Karpas-422 (cell line): ENCODE measurements at regions not wholly inside any gene's neighbourhood (a gene's known extent, or its start where the extent isn't known, plus 50 kb on each side); places are given as distances from the start of the nearest gene placed in this dataset.

Source experiments
- DNase-seq: peaks from one replicate; pipeline ENCODE4 v3.0.0-alpha.2; 2015
- H2AFZ ChIP-seq: fragments of 200-600 bp; sonication (generic); 2 replicates; pipeline ENCODE4 v1.6.1; 2014; ENCODE audit warnings: antibody characterized with exemption, low read length, mixed read lengths
- H3K27ac ChIP-seq: fragments of 200-600 bp; sonication (generic); 2 replicates; pipeline ENCODE4 v1.5.1; 2014; ENCODE audit warnings: mild to moderate bottlenecking, low read length, moderate library complexity
- H3K27me3 ChIP-seq: fragments of 200-600 bp; sonication (generic); 2 replicates; pipeline ENCODE4 v1.6.1; 2014; ENCODE audit warnings: low read length, mixed read lengths
- H3K36me3 ChIP-seq: fragments of 200-600 bp; sonication (generic); 2 replicates; pipeline ENCODE4 v1.6.1; 2014; ENCODE audit warnings: low read length, mixed read lengths; ENCODE audit not compliant: insufficient read depth
- H3K4me1 ChIP-seq: fragments of 200-600 bp; sonication (generic); 2 replicates; pipeline ENCODE4 v1.6.1; 2014; ENCODE audit warnings: mild to moderate bottlenecking, low read length, mixed read lengths
- H3K4me2 ChIP-seq: fragments of 200-600 bp; sonication (generic); 2 replicates; pipeline ENCODE4 v1.6.1; 2014; ENCODE audit warnings: low read length, low read depth, mild to moderate bottlenecking; ENCODE audit not compliant: poor library complexity, severe bottlenecking
- H3K4me3 ChIP-seq: fragments of 200-600 bp; sonication (generic); 2 replicates; pipeline ENCODE4 v1.5.1; 2014; ENCODE audit warnings: mild to moderate bottlenecking, antibody characterized with exemption, low read length, mixed read lengths
- H3K79me2 ChIP-seq: fragments of 200-600 bp; sonication (generic); 2 replicates; pipeline ENCODE4 v1.6.1; 2014; ENCODE audit warnings: mild to moderate bottlenecking, low read length, mixed read lengths
- H3K9ac ChIP-seq: fragments of 200-600 bp; sonication (generic); 2 replicates; pipeline ENCODE4 v1.6.0; 2014; ENCODE audit warnings: low read length
- H3K9me2 ChIP-seq: fragments of 200-600 bp; sonication (generic), shearing (Covaris generic); replicated peaks from 2 replicates; pipeline ENCODE4 v1.6.0; 2014; ENCODE audit warnings: mild to moderate bottlenecking, low read length, moderate library complexity; ENCODE audit not compliant: insufficient read depth
- H3K9me3 ChIP-seq: fragments of 300-700, 200-600 bp; sonication (generic); 2 replicates; pipeline ENCODE4 v1.6.1; 2014; ENCODE audit warnings: low read length, mixed read lengths
- H4K20me1 ChIP-seq: fragments of 200-600 bp; sonication (generic); 2 replicates; pipeline ENCODE4 v1.6.1; 2014; ENCODE audit warnings: mild to moderate bottlenecking, antibody characterized with exemption, low read length, low read depth; ENCODE audit not compliant: insufficient read depth

- peaks cover 6% of the 10 kb centered on the region; the same call in 1 of the 2 replicates for H3K9me3 ChIP-seq
- no peak overlapping the region for H3K4me3 ChIP-seq
- no peak overlapping the region for H3K4me2 ChIP-seq
- no peaks in the 10 kb centered on the region for H3K27me3 ChIP-seq
- H3K79me2 ChIP-seq: no peaks in the 10 kb centered on the region
- no peak overlapping the region for H3K9ac ChIP-seq
- no peak overlapping the region for H2AFZ ChIP-seq
- DNase-seq: no peak
- H4K20me1 ChIP-seq: no peaks in the 10 kb centered on the region
- H3K4me1 ChIP-seq: no peaks in the 10 kb centered on the region
- H3K9me2 ChIP-seq: 0 out of 2 replicates have a peak, but pooled peaks cover 4% of the 10 kb centered on the region
- no peak overlapping the region for H3K27ac ChIP-seq
- no peaks in the 10 kb centered on the region for H3K36me3 ChIP-seq
Measured at GRCh38 chr2:116088236-116088635, 1645.8 kb downstream of the DPP10 start.

DNA sequence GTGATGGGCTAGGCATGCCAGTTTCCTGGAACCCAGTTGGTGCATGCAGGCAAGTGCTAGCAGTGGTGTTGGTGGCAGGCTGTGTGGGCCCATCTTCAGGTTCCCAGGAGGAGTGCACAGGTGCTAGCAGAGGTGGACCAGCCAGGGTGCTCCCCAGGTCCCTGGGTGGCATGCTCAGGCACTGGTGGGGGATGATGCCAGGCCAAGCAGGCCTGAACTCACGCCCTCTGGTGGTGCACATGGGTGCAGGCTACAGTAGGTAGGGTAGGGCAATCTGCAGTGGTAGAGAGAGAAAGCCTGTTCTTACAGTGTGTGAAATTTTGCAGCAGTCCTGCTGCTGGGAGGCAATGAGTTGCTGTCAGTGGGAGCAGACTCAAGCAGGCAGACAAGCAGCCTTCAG, 1651.8 kb downstream of the DPP10 start:
- Histone ChIP-seq H2AFZ (no peak overlapping the region), H3K27me3 (no peaks in the 10 kb centered on the region), H3K4me3 (no peak overlapping the region), H4K20me1 (no peaks in the 10 kb centered on the region), H3K36me3 (no peaks in the 10 kb centered on the region), H3K27ac (no peak overlapping the region), H3K9ac (no peak overlapping the region), H3K79me2 (no peaks in the 10 kb centered on the region), H3K9me2 (no peaks in the 10 kb centered on the region), H3K9me3 (peaks cover 25% of the 10 kb centered on the region), H3K4me1 (no peaks in the 10 kb centered on the region), H3K4me2 (no peak overlapping the region)
- no peak for DNase-seq

- no peak for DNase-seq
- no peaks in the 10 kb centered on the region for H3K9me2 ChIP-seq
- H3K36me3 ChIP-seq: no peaks in the 10 kb centered on the region
- no peaks in the 10 kb centered on the region for H3K27me3 ChIP-seq
- H3K4me1 ChIP-seq: no peaks in the 10 kb centered on the region
- no peak overlapping the region for H3K4me2 ChIP-seq
- H4K20me1 ChIP-seq: no peaks in the 10 kb centered on the region
- no peak overlapping the region for H3K27ac ChIP-seq
- H2AFZ ChIP-seq: no peak overlapping the region
- no peaks in the 10 kb centered on the region for H3K79me2 ChIP-seq
- peaks cover 25% of the 10 kb centered on the region for H3K9me3 ChIP-seq
- no peak overlapping the region for H3K9ac ChIP-seq
- no peak overlapping the region for H3K4me3 ChIP-seq
Measured at GRCh38 chr2:116095636-116096035, 1653.2 kb downstream of the DPP10 start.

GRCh38 chr2:116098049-116098448, 1655.6 kb downstream of the DPP10 start:
- Histone ChIP-seq H3K27me3 (no peaks in the 10 kb centered on the region), H3K36me3 (no peaks in the 10 kb centered on the region), H3K9me2 (no peaks in the 10 kb centered on the region), H3K27ac (no peak overlapping the region), H3K4me1 (no peaks in the 10 kb centered on the region), H4K20me1 (no peaks in the 10 kb centered on the region), H3K9ac (no peak overlapping the region), H3K9me3 (peaks cover 22% of the 10 kb centered on the region), H3K4me3 (no peak overlapping the region), H3K79me2 (no peaks in the 10 kb centered on the region), H3K4me2 (no peak overlapping the region), H2AFZ (no peak overlapping the region)
- DNase-seq: no peak

DNA sequence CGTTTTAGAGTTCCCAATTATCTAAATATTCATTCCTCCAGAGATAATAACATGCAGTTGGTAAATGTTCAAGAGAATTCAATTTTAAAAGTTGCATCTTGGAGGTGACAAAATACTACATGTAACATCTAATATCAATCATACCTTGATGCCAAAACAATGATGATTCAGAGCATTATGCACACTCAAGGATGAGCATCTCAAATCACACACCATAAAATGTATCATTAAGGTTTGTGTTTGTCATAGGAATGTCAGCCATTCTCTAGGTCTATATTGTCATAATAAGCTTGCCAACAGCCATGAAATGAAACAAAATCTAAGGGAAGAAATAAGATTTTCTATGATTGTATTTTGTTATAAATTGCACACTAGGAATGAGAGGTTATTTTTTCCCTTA, 1667.0 kb downstream of the DPP10 start:
- Histone ChIP-seq H3K27ac (no peak overlapping the region), H3K27me3 (no peaks in the 10 kb centered on the region), H3K9ac (no peak overlapping the region), H4K20me1 (no peaks in the 10 kb centered on the region), H3K4me1 (no peaks in the 10 kb centered on the region), H3K9me3 (peaks cover 6% of the 10 kb centered on the region; the same call in 1 of the 2 replicates), H2AFZ (no peak overlapping the region), H3K4me3 (no peak overlapping the region), H3K9me2 (0 out of 2 replicates have a peak, but pooled peaks cover 3% of the 10 kb centered on the region), H3K36me3 (no peaks in the 10 kb centered on the region), H3K4me2 (no peak overlapping the region), H3K79me2 (no peaks in the 10 kb centered on the region)
- DNase-seq: no peak

GRCh38 chr2:116117845-116118244, 1675.4 kb downstream of the DPP10 start:
- no peaks in the 10 kb centered on the region for H3K9me2 ChIP-seq
- no peaks in the 10 kb centered on the region; the same call in none of the 2 replicates for H3K9me3 ChIP-seq
- no peaks in the 10 kb centered on the region for H3K27me3 ChIP-seq
- H3K4me2 ChIP-seq: no peak overlapping the region
- no peaks in the 10 kb centered on the region for H3K4me1 ChIP-seq
- H3K79me2 ChIP-seq: no peaks in the 10 kb centered on the region
- H3K36me3 ChIP-seq: no peaks in the 10 kb centered on the region
- no peak for DNase-seq
- H2AFZ ChIP-seq: no peak overlapping the region
- no peak overlapping the region for H3K4me3 ChIP-seq
- no peaks in the 10 kb centered on the region for H4K20me1 ChIP-seq
- no peak overlapping the region for H3K9ac ChIP-seq
- H3K27ac ChIP-seq: no peak overlapping the region

DNA sequence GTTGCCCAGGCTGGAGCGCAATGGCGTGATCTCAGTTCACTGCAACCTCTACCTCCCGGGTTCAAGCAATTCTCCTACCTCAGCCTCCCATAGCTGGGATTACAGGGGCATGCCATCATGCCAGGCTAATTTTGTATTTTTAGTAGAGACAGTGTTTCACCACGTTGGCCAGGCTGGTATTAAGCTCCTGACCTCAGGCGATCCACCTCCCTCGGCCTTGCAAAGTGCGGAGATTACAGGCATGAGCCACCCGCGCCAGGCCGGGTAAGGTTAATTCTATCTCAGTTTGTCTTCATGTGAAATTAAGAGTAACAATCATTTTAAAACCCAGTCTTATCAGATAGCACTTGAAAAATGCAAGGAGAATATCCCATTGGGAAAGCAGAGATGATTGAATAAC, 1681.7 kb upstream of the DDX18 start:
- H2AFZ ChIP-seq: no peak overlapping the region
- H3K27ac ChIP-seq: no peak overlapping the region
- no peaks in the 10 kb centered on the region for H3K27me3 ChIP-seq
- H3K79me2 ChIP-seq: no peaks in the 10 kb centered on the region
- no peak overlapping the region for H3K9ac ChIP-seq
- no peak for DNase-seq
- H3K9me2 ChIP-seq: no peaks in the 10 kb centered on the region
- H3K9me3 ChIP-seq: peaks cover 17% of the 10 kb centered on the region
- H3K4me1 ChIP-seq: no peaks in the 10 kb centered on the region
- H3K4me2 ChIP-seq: no peak overlapping the region
- no peaks in the 10 kb centered on the region for H4K20me1 ChIP-seq
- H3K36me3 ChIP-seq: no peaks in the 10 kb centered on the region
- H3K4me3 ChIP-seq: no peak overlapping the region

DNA sequence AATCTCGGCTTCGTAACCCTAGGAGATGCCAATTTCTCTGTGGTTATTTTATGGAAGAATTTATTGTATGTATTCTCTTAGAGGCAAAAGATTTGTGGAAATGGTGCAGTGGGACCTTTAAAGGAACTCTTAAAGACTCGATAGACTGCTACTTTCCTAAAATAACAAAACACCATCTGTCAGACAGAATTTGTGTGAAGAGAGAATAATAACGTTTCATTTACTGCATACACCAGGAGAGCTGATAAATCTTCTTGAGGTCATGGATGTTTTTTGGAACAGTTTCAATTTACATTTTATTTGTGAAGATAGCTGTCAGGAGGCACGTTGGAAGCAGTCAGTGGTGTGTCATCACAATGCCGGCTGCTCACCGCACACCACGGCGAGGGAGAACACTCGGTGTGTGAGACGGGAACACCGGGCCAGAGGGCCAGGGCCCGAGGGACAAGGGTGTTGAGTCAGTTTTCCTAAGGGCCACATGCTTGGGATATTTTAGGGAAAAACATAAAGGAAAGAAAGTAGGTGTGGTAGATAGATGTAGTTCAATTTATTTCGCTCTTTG, 1681.0 kb upstream of the DDX18 start:
- Histone ChIP-seq H3K79me2 (no peaks in the 10 kb centered on the region), H3K9me3 (peaks cover 17% of the 10 kb centered on the region), H4K20me1 (no peaks in the 10 kb centered on the region), H3K27ac (no peak overlapping the region), H3K9ac (no peak overlapping the region), H3K4me2 (no peak overlapping the region), H3K36me3 (no peaks in the 10 kb centered on the region), H2AFZ (no peak overlapping the region), H3K4me1 (no peaks in the 10 kb centered on the region), H3K27me3 (no peaks in the 10 kb centered on the region), H3K9me2 (no peaks in the 10 kb centered on the region), H3K4me3 (no peak overlapping the region)
- DNase-seq: no peak
